ENCODE measurements at regions not wholly inside any gene's neighbourhood (a gene's known extent, or its start where the extent isn't known, plus 50 kb on each side); places are given as distances from the start of the nearest gene placed in this dataset.

DNA sequence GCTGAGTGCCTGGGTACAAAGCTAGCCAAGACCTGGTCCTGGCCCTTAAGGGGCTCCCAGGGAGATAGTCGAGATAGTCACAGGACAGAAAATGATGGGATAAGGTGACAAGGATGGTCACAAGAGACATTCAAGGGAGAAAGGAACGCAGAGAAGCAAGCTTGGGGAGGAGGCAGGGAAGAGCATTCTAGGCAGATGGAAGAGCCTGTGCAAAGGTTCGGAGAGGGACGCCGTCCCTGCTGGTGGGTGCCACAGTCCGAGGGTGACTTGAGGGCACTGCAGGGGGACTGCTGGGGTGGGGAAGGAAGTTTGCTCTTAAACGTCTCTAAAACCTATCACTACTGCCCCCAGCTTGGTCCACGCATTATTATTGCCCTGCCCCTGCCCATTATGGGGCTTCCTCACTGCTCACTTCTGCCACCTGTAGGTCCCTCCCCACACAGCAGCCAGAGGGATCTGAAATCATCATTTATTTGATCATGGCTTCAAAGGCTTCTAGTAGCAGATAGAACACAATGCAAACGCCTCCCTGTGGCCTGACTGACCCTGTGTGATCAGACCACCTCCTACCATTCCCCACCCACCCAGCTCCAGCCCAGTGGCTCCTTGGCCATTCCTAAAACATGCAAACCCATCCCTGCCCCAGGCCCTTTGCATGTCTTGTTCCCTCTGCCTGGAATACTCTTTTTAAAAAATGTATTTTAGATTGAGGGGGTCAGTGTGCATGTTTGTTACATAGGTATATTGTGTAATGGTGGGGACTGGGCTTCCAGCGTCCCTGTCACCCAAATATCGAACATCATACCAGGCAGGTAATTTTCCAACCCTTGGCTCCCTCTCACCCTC is 60.3 kb downstream of the RMI2 start:
- no peak overlapping the region for H3K27ac ChIP-seq (ENCODE audit: low read length)
- no peaks in the 10 kb centered on the region for H3K27me3 ChIP-seq (replicated peaks; ENCODE audit: insufficient read depth, low read length)
- no peaks in the 10 kb centered on the region for H3F3A ChIP-seq (ENCODE audit: insufficient read depth, low read length)
- H4K20me1 ChIP-seq (ENCODE audit: insufficient read depth, low read length): no peaks in the 10 kb centered on the region
- H3K4me2 ChIP-seq (ENCODE audit: low read depth, low read length): no peak overlapping the region
- no peak overlapping the region for H2AFZ ChIP-seq (ENCODE audit: low read length)
- peak; percentile 61 for DNase-seq
- no peaks in the 10 kb centered on the region for H3K79me2 ChIP-seq (ENCODE audit: low read length)
- H3K4me1 ChIP-seq (ENCODE audit: low read length): no peaks in the 10 kb centered on the region
- no peaks in the 10 kb centered on the region for H3K36me3 ChIP-seq (replicated peaks; ENCODE audit: insufficient read depth, low read length)
- no peaks in the 10 kb centered on the region for H3K9me3 ChIP-seq (replicated peaks; ENCODE audit: insufficient read depth, low read length)
- TF ChIP-seq EZH2 (optimal IDR thresholded peaks at IDR 0.05; ENCODE audit: low read depth, low read length) (no peak), EZH2phosphoT487 (IDR thresholded peaks at IDR 0.05; ENCODE audit: low read length) (no peak)
- TF ChIP-seq, protein P1, sequence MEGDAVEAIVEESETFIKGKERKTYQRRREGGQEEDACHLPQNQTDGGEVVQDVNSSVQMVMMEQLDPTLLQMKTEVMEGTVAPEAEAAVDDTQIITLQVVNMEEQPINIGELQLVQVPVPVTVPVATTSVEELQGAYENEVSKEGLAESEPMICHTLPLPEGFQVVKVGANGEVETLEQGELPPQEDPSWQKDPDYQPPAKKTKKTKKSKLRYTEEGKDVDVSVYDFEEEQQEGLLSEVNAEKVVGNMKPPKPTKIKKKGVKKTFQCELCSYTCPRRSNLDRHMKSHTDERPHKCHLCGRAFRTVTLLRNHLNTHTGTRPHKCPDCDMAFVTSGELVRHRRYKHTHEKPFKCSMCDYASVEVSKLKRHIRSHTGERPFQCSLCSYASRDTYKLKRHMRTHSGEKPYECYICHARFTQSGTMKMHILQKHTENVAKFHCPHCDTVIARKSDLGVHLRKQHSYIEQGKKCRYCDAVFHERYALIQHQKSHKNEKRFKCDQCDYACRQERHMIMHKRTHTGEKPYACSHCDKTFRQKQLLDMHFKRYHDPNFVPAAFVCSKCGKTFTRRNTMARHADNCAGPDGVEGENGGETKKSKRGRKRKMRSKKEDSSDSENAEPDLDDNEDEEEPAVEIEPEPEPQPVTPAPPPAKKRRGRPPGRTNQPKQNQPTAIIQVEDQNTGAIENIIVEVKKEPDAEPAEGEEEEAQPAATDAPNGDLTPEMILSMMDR (IDR thresholded peaks at IDR 0.05; ENCODE audit: low read length): peak; percentile 87
- H3K9me2 ChIP-seq (replicated peaks; ENCODE audit: insufficient read depth, low read length): no peaks in the 10 kb centered on the region
- H3K4me3 ChIP-seq (ENCODE audit: low read length): no peak overlapping the region
- H3K9ac ChIP-seq (ENCODE audit: low read length): no peak overlapping the region

DNA sequence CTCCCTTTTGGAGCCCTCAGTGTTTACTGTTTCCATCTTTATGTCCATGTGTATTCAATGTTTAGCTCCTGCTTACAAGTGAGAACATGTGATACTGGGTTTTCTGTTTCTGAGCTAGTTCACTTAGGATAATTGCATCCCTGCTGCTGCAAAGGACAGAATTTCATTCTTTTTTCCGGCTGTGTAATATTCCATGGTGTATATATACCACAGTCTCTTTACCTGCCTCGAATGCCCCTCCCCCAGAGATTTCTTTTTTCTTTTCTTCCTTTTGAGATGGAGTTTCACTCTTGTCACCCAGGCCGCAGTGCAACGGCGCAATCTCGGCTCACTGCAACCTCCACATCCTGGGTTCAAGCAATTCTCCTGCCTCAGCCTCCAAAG is 60.9 kb downstream of the RMI2 start:
- Histone ChIP-seq H3K27ac (ENCODE audit: low read length) (no peak overlapping the region), H2AFZ (ENCODE audit: low read length) (no peak overlapping the region), H3K9me2 (replicated peaks; ENCODE audit: insufficient read depth, low read length) (no peaks in the 10 kb centered on the region), H3K4me3 (ENCODE audit: low read length) (no peak overlapping the region), H3K4me2 (ENCODE audit: low read depth, low read length) (no peak overlapping the region), H4K20me1 (ENCODE audit: insufficient read depth, low read length) (no peaks in the 10 kb centered on the region), H3K79me2 (ENCODE audit: low read length) (no peaks in the 10 kb centered on the region), H3F3A (ENCODE audit: insufficient read depth, low read length) (no peaks in the 10 kb centered on the region), H3K9ac (ENCODE audit: low read length) (no peak overlapping the region), H3K9me3 (replicated peaks; ENCODE audit: insufficient read depth, low read length) (no peaks in the 10 kb centered on the region), H3K4me1 (ENCODE audit: low read length) (no peaks in the 10 kb centered on the region), H3K27me3 (replicated peaks; ENCODE audit: insufficient read depth, low read length) (no peaks in the 10 kb centered on the region), H3K36me3 (replicated peaks; ENCODE audit: insufficient read depth, low read length) (no peaks in the 10 kb centered on the region)
- TF ChIP-seq EZH2 (optimal IDR thresholded peaks at IDR 0.05; ENCODE audit: low read depth, low read length): no peak
- TF ChIP-seq, protein P1 (IDR thresholded peaks at IDR 0.05; ENCODE audit: low read length): no peak
- TF ChIP-seq EZH2phosphoT487 (IDR thresholded peaks at IDR 0.05; ENCODE audit: low read length): no peak
- DNase-seq: no peak

DNA sequence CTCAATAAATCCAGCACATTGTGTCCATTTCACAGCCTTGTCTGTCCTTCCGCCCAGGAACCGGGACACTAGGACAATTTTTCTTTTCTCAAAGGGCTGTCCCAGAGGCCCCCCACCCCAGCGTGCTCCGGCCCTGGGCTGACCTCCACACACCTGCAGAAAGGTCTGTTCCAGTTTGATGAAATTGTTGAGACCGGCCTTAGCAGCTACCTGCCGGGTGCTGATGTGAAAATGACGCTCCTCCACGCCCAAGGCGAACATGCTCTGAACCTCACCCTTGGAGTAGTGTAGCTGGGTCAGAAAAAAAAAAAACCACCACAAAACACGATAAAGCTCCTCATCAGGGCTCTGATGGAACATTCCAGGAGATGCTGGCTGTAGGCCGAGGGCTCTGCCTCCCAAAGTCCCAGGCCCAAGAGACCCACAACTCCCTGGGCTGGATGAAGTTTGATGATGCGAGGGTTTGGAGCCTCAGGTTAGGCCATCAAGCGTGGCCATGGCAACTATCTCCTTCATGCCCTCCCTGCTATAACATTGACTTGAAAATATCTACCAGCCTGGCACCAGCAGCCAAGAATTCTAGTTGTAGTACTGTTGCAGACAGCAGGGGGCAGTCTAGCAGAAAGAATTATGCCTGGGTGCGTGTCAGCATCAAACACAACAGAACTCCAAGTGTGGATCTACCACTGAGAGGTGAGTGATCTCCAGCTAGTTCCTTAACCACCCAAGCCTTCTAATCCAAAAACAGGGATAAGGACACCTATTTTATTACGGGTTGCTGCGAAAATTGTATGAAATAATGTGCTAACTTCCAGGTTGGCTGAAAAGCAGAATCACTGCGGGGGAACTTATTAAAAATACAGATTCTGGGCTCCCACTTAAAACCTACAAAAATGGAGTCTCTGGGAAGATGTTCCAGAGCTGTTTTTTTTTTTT is 62.1 kb downstream of the RMI2 start:
- no peaks in the 10 kb centered on the region for H3K9me2 ChIP-seq (replicated peaks; ENCODE audit: insufficient read depth, low read length)
- H2AFZ ChIP-seq (ENCODE audit: low read length): no peak overlapping the region
- H4K20me1 ChIP-seq (ENCODE audit: insufficient read depth, low read length): no peaks in the 10 kb centered on the region
- DNase-seq: peak; percentile 77
- H3K36me3 ChIP-seq (replicated peaks; ENCODE audit: insufficient read depth, low read length): no peaks in the 10 kb centered on the region
- H3K4me2 ChIP-seq (ENCODE audit: low read depth, low read length): no peak overlapping the region
- TF ChIP-seq EZH2 (optimal IDR thresholded peaks at IDR 0.05; ENCODE audit: low read depth, low read length) (no peak), EZH2phosphoT487 (IDR thresholded peaks at IDR 0.05; ENCODE audit: low read length) (no peak)
- TF ChIP-seq, protein P1 (IDR thresholded peaks at IDR 0.05; ENCODE audit: low read length): peak; percentile 81
- H3K9me3 ChIP-seq (replicated peaks; ENCODE audit: insufficient read depth, low read length): no peaks in the 10 kb centered on the region
- H3K79me2 ChIP-seq (ENCODE audit: low read length): no peaks in the 10 kb centered on the region
- H3K4me1 ChIP-seq (ENCODE audit: low read length): no peaks in the 10 kb centered on the region
- no peak overlapping the region for H3K4me3 ChIP-seq (ENCODE audit: low read length)
- H3K9ac ChIP-seq (ENCODE audit: low read length): no peak overlapping the region
- H3F3A ChIP-seq (ENCODE audit: insufficient read depth, low read length): no peaks in the 10 kb centered on the region
- H3K27me3 ChIP-seq (replicated peaks; ENCODE audit: insufficient read depth, low read length): no peaks in the 10 kb centered on the region
- H3K27ac ChIP-seq (ENCODE audit: low read length): no peak overlapping the region

Data from MM.1S (cell line).